H1 (cell line): ENCODE measurements at regions not wholly inside any gene's neighbourhood (a gene's known extent, or its start where the extent isn't known, plus 50 kb on each side); places are given as distances from the start of the nearest gene placed in this dataset.
A peak's percentile ranks its signal among the peaks of the same experiment; 100 is the strongest.

Source experiments
- CTCF ChIA-PET: fragments of 300-600 bp; sonication (Branson Sonifier 250); formaldehyde crosslinking; loops from one replicate; lab custom pipeline; 2021; ENCODE audit not compliant: partially characterized antibody; lab: Charles Lee
- POLR2A ChIA-PET: fragments of 300-600 bp; sonication (Branson Sonifier 250); formaldehyde crosslinking; loops from one replicate; lab custom pipeline; 2021; ENCODE audit warnings: inconsistent platforms; ENCODE audit not compliant: partially characterized antibody; lab: Charles Lee
- DNase-seq, 2 experiments: peaks; one replicate each; pipeline versions ENCODE4 v3.0.0 to v3.0.0-alpha.2; 2010 to 2022; ENCODE audit warnings: low spot score in 2 of 2, low read depth in 1 of 2, mixed read lengths in 1 of 2
- FAIRE-seq: peaks from 2 replicates; lab custom pipeline; 2011; peaks lifted over from hg19 to GRCh38; lab: Jason Lieb, UNC
- H2AFZ ChIP-seq: 2 replicates; pipeline ENCODE4 v1.8.1; 2012; ENCODE audit warnings: low read length, inconsistent platforms
- H2AK5ac ChIP-seq: 2 replicates; pipeline ENCODE4 v1.6.1; 2013; ENCODE audit warnings: low read depth, low read length
- H2BK120ac ChIP-seq: replicated peaks from 2 replicates; pipeline ENCODE3; 2013; ENCODE audit warnings: low read depth, low read length, inconsistent platforms
- H2BK12ac ChIP-seq: 2 replicates; pipeline ENCODE4 v1.6.1; 2013; ENCODE audit warnings: low read depth, low read length
- H2BK15ac ChIP-seq: 2 replicates; pipeline ENCODE4 v1.6.1; 2013; ENCODE audit warnings: low read length
- H2BK20ac ChIP-seq: 2 replicates; pipeline ENCODE4 v1.6.1; 2013; ENCODE audit warnings: low read length
- H2BK5ac ChIP-seq: 2 replicates; pipeline ENCODE4 v1.6.1; 2013; ENCODE audit warnings: low read depth, low read length
- H3K14ac ChIP-seq: 2 replicates; pipeline ENCODE4 v1.6.1; 2013; ENCODE audit warnings: inconsistent platforms; ENCODE audit not compliant: insufficient read length
- H3K18ac ChIP-seq: 2 replicates; pipeline ENCODE4 v1.6.1; 2013; ENCODE audit warnings: low read length; ENCODE audit errors: extremely low read depth
- H3K23ac ChIP-seq: 2 replicates; pipeline ENCODE4 v1.6.1; 2013; ENCODE audit warnings: inconsistent platforms; ENCODE audit not compliant: insufficient read length
- H3K23me2 ChIP-seq: 2 replicates; pipeline ENCODE4 v1.6.1; 2013; ENCODE audit warnings: low read depth, low read length
- H3K27ac ChIP-seq: 2 replicates; pipeline ENCODE4 v1.6.1; 2011; ENCODE audit warnings: low read depth, low read length, inconsistent platforms
- H3K27me3 ChIP-seq, 4 experiments: replicated peaks in 1 of 4; 1 replicate in 1 of 4; 2 replicates in 3 of 4; pipeline versions ENCODE4 v1.6.1 to v1.8.1; 2011 to 2013; ENCODE audit warnings: low read length in 3 of 4, mild to moderate bottlenecking in 3 of 4, inconsistent platforms in 2 of 4, mixed read lengths in 2 of 4, moderate library complexity in 1 of 4; ENCODE audit not compliant: control insufficient read depth in 3 of 4, insufficient read depth in 3 of 4; ENCODE audit errors: extremely low read depth in 1 of 4
- H3K36me3 ChIP-seq, 4 experiments: 2 replicates each; pipeline versions ENCODE4 v1.6.1 to v1.8.1; 2011 to 2013; ENCODE audit warnings: mild to moderate bottlenecking in 4 of 4, low read length in 3 of 4, moderate library complexity in 2 of 4, control low read depth in 1 of 4, inconsistent platforms in 1 of 4; ENCODE audit not compliant: insufficient read depth in 4 of 4, control insufficient read depth in 2 of 4
- H3K4ac ChIP-seq: replicated peaks from 2 replicates; pipeline ENCODE3; 2013; ENCODE audit warnings: low read length, low read depth, mixed read lengths, inconsistent platforms; ENCODE audit not compliant: insufficient read length
- H3K4me1 ChIP-seq, 4 experiments: replicated peaks in 1 of 4; 1 replicate in 1 of 4; 2 replicates in 3 of 4; pipeline versions ENCODE4 v1.6.1 to v1.8.1; 2011 to 2013; ENCODE audit warnings: low read length in 3 of 4, inconsistent platforms in 2 of 4, mixed read lengths in 1 of 4; ENCODE audit not compliant: insufficient read depth in 4 of 4, control insufficient read depth in 3 of 4
- H3K4me2 ChIP-seq, 2 experiments: 2 replicates each; pipeline versions ENCODE4 v1.6.1 to v1.8.1; 2011 to 2013; ENCODE audit warnings: low read depth in 2 of 2, low read length in 2 of 2, control low read depth in 1 of 2, inconsistent platforms in 1 of 2, mild to moderate bottlenecking in 1 of 2; ENCODE audit not compliant: insufficient read depth in 1 of 2
- H3K4me3 ChIP-seq, 4 experiments: fragments of 200-600, 300-600 bp in 1 of 4; sonication (generic), shearing (Covaris generic), sonication (Bioruptor Twin) in 1 of 4; 2 replicates each; pipeline versions ENCODE4 v1.5.1 to v1.8.1; 2011 to 2016; ENCODE audit warnings: low read length in 4 of 4, low read depth in 3 of 4, control low read depth in 2 of 4, inconsistent platforms in 2 of 4, mild to moderate bottlenecking in 2 of 4, mixed read lengths in 1 of 4, moderate library complexity in 1 of 4; ENCODE audit not compliant: insufficient read depth in 2 of 4; ENCODE audit errors: extremely low read depth in 1 of 4
- H3K56ac ChIP-seq: replicated peaks from 2 replicates; pipeline ENCODE3; 2013; ENCODE audit warnings: low read depth, mild to moderate bottlenecking, mixed read lengths, low read length, inconsistent platforms; ENCODE audit not compliant: insufficient read length
- H3K79me1 ChIP-seq: 2 replicates; pipeline ENCODE4 v1.6.1; 2013; ENCODE audit warnings: low read depth, low read length, control low read depth
- H3K79me2 ChIP-seq, 2 experiments: 2 replicates each; pipeline versions ENCODE4 v1.6.1 to v1.8.1; 2012 to 2013; ENCODE audit warnings: low read length in 2 of 2, mild to moderate bottlenecking in 2 of 2, inconsistent platforms in 1 of 2; ENCODE audit not compliant: insufficient read depth in 2 of 2, control insufficient read depth in 1 of 2
- H3K9ac ChIP-seq, 4 experiments: replicated peaks in 1 of 4; 1 replicate in 1 of 4; 2 replicates in 3 of 4; pipeline versions ENCODE4 v1.6.1 to v1.8.1; 2011 to 2013; ENCODE audit warnings: low read depth in 3 of 4, low read length in 3 of 4, control low read depth in 2 of 4, mild to moderate bottlenecking in 2 of 4, moderate library complexity in 2 of 4, inconsistent platforms in 1 of 4; ENCODE audit errors: extremely low read depth in 1 of 4
- H3K9me3 ChIP-seq, 2 experiments: 2 replicates each; pipeline versions ENCODE4 v1.6.1 to v1.8.1; 2012 to 2013; ENCODE audit warnings: mild to moderate bottlenecking in 2 of 2, moderate library complexity in 2 of 2, control low read depth in 1 of 2, inconsistent platforms in 1 of 2, low read depth in 1 of 2, low read length in 1 of 2, mixed read lengths in 1 of 2; ENCODE audit not compliant: insufficient read depth in 2 of 2
- H4K20me1 ChIP-seq, 2 experiments: replicated peaks in 1 of 2; 2 replicates each; pipeline versions ENCODE3 to v1.8.1; 2011 to 2013; ENCODE audit warnings: inconsistent platforms in 2 of 2, low read length in 2 of 2, mild to moderate bottlenecking in 1 of 2; ENCODE audit not compliant: insufficient read depth in 2 of 2, control insufficient read depth in 1 of 2
- H4K5ac ChIP-seq: 2 replicates; pipeline ENCODE4 v1.6.1; 2013; ENCODE audit warnings: low read length, low read depth, mixed read lengths, inconsistent platforms; ENCODE audit not compliant: insufficient read length
- H4K8ac ChIP-seq: 2 replicates; pipeline ENCODE4 v1.8.0; 2013; ENCODE audit warnings: mild to moderate bottlenecking, moderate library complexity, low read length, inconsistent platforms; ENCODE audit not compliant: insufficient read depth; ENCODE audit errors: extremely low read depth
- H4K91ac ChIP-seq: replicated peaks from 2 replicates; pipeline ENCODE3; 2013; ENCODE audit warnings: low read length, mixed read lengths, inconsistent platforms; ENCODE audit not compliant: insufficient read length
- EGR1 ChIP-seq: IDR thresholded peaks from 2 replicates; pipeline ENCODE4 v1.6.1; 2011; ENCODE audit warnings: low read depth, low read length, borderline replicate concordance
- FOSL1 ChIP-seq: IDR thresholded peaks from 2 replicates; pipeline ENCODE4 v1.6.1; 2011; ENCODE audit warnings: mild to moderate bottlenecking, low read depth, low read length, moderate library complexity; ENCODE audit not compliant: insufficient read depth
- GABPA ChIP-seq: IDR thresholded peaks from 2 replicates; pipeline ENCODE4 v1.6.1; 2011; ENCODE audit warnings: mild to moderate bottlenecking, low read length, moderate library complexity, borderline replicate concordance; ENCODE audit not compliant: insufficient read depth
- HDAC2 ChIP-seq, 2 experiments: fragments of 300-600 bp in 1 of 2; sonication (generic) in 1 of 2; IDR thresholded peaks; 2 replicates each; pipeline ENCODE4 v1.6.1; 2011 to 2012; ENCODE audit warnings: low read depth in 2 of 2, low read length in 2 of 2, mild to moderate bottlenecking in 2 of 2, moderate library complexity in 2 of 2, borderline replicate concordance in 1 of 2, inconsistent platforms in 1 of 2
- JUND ChIP-seq: IDR thresholded peaks from 2 replicates; pipeline ENCODE4 v1.6.1; 2011; ENCODE audit warnings: mild to moderate bottlenecking, improper control_type of control experiment, low read length
- RXRA ChIP-seq: IDR thresholded peaks from 2 replicates; pipeline ENCODE4 v1.6.1; 2011; ENCODE audit warnings: low read depth, mild to moderate bottlenecking, low read length, moderate library complexity; ENCODE audit not compliant: insufficient read depth
- SIX5 ChIP-seq: IDR thresholded peaks from 2 replicates; pipeline ENCODE4 v1.6.1; 2011; ENCODE audit warnings: mild to moderate bottlenecking, low read depth, low read length
- SP1 ChIP-seq: IDR thresholded peaks from 2 replicates; pipeline ENCODE4 v1.6.1; 2011; ENCODE audit warnings: low read depth, low read length
- TAF1 ChIP-seq: IDR thresholded peaks from 2 replicates; pipeline ENCODE4 v1.6.1; 2011; ENCODE audit warnings: mild to moderate bottlenecking, low read depth, low read length
- whole genome bisulfite sequencing, 2 experiments: shearing (Covaris generic) in 1 of 2; methylation state at CpG; one replicate each; pipeline versions ENCODE4 v1.1.6 to v1.1.7; 2013 to 2015; ENCODE audit warnings: low lambda C conversion rate in 2 of 2, mixed read lengths in 2 of 2, inconsistent platforms in 1 of 2, low coverage in 1 of 2, missing lambda C conversion rate in 1 of 2; ENCODE audit not compliant: insufficient replicate concordance in 2 of 2, insufficient coverage in 1 of 2, insufficient read length in 1 of 2; ENCODE audit errors: extremely low coverage in 1 of 2, missing lambda C conversion rate in 1 of 2; 5-methylcytosine and 5-hydroxymethylcytosine counted together
- TF ChIP-seq, protein P1 (sequence below): IDR thresholded peaks from 2 replicates; pipeline ENCODE4 v1.6.1; 2012; ENCODE audit warnings: inconsistent platforms
- TF ChIP-seq, protein P2 (sequence below): IDR thresholded peaks from 2 replicates; pipeline ENCODE4 v1.6.1; 2012; ENCODE audit warnings: inconsistent platforms

DNA sequence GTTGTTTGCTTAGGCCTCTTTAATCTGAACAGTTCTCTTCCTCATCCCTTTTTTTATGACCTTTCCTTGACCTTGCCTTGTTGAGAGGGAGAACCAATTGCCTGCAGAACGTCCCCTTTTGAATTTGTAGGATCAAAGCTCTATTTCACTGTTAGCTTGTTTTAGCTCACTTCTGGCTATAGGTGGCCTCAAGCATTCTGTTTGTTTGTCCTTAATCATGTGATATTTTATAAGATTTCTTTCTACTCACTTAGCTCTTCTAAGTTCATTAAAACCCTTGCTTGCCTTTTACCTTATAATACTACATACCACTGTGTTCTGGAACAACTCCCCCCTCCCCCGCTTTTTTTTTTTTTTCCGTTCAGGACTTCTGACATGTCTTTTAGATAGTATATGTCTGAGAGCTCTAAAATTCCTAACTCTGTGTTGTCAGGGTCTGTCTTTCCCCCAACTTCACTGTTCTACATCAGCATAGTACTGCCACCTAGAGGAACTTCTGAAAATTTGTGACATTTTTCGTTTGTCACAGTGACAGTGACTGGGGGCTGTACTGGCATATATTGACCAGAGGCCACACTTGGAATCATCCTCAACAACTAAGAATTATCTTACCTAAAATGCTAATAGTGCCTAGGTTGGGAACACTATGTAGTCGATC lies 128.5 kb downstream of the LARP7 start:
- H3K36me3 ChIP-seq: no peaks in the 10 kb centered on the region; a peak in 2 of 8 replicates
- FAIRE-seq (peak; percentile 74), DNase-seq (peak in 1 of 2 experiments; percentile 9)
- H2BK15ac ChIP-seq: no peak overlapping the region
- H2BK120ac ChIP-seq: no peak overlapping the region
- peak overlapping the region; percentile 41 for H4K5ac ChIP-seq
- no peak overlapping the region for H2AFZ ChIP-seq
- CTCF ChIA-PET: interaction anchor here (0.6 to 8.2 kb wide), 90 partner anchors 10 to 464 kb away, joined by 3 to 100 read pairs (median 5); partner anchors contain the start of genes LARP7 and ZGRF1
- H3K4ac ChIP-seq: no peak overlapping the region
- 20% methylated on average over 4 of the region's 5 CpGs; no CpG with 5 or more reads in 1 of the 2 experiments for WGBS, 2 experiments
- H3K14ac ChIP-seq: no peak overlapping the region
- no peak overlapping the region for H3K56ac ChIP-seq
- H4K8ac ChIP-seq: no peak overlapping the region
- no peaks in the 10 kb centered on the region for H3K27me3 ChIP-seq
- H3K4me3 ChIP-seq: peak overlapping the region in 1 of 4 experiments; percentile 42; a peak in 2 of 8 replicates
- peaks cover 0 to 2% of the 10 kb centered on the region in 2 experiments for H4K20me1 ChIP-seq
- no peak overlapping the region for H2BK20ac ChIP-seq
- no peak overlapping the region for H3K27ac ChIP-seq
- H3K9ac ChIP-seq: no peak overlapping the region
- H3K18ac ChIP-seq: no peak overlapping the region
- H4K91ac ChIP-seq: no peak overlapping the region
- peaks cover 0 to 38% of the 10 kb centered on the region in 2 experiments; a peak in 2 of 4 replicates for H3K79me2 ChIP-seq
- H2BK12ac ChIP-seq: no peak overlapping the region
- no peak overlapping the region for H3K23ac ChIP-seq
- H3K4me2 ChIP-seq: peak overlapping the region; percentile 2 to 36; a peak in 2 of 4 replicates
- no peak overlapping the region for H2BK5ac ChIP-seq
- POLR2A ChIA-PET: interaction anchor here (0.7 to 11.5 kb wide), 12 partner anchors 14 to 131 kb away, joined by 3 to 612 read pairs (median 6); no protein-coding TSS in a partner anchor
- peaks cover 2% of the 10 kb centered on the region; the same call in 1 of the 2 replicates for H3K79me1 ChIP-seq
- no peaks in the 10 kb centered on the region for H3K9me3 ChIP-seq
- H3K4me1 ChIP-seq: peaks cover 0 to 5% (median 3%) of the 10 kb centered on the region in 4 experiments; a peak in 3 of 7 replicates
- H3K23me2 ChIP-seq: no peaks in the 10 kb centered on the region
- no peak overlapping the region for H2AK5ac ChIP-seq
- TF ChIP-seq JUND (no peak), TAF1 (no peak), GABPA (no peak), EGR1 (no peak), HDAC2 (IDR thresholded peaks at IDR 0.05; ENCODE audit: borderline replicate concordance in 1 of 2, low read depth in 2 of 2, low read length in 2 of 2) (0 out of 4 replicates have a peak, but pooled peaks of 1 of the 2 experiments have one; percentile 8), SP1 (0 out of 2 replicates have a peak, but pooled peaks have one; percentile 15), FOSL1 (no peak), SIX5 (no peak), RXRA (no peak)
- TF ChIP-seq, protein P1, sequence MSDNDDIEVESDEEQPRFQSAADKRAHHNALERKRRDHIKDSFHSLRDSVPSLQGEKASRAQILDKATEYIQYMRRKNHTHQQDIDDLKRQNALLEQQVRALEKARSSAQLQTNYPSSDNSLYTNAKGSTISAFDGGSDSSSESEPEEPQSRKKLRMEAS: no peak
- TF ChIP-seq, protein P2, sequence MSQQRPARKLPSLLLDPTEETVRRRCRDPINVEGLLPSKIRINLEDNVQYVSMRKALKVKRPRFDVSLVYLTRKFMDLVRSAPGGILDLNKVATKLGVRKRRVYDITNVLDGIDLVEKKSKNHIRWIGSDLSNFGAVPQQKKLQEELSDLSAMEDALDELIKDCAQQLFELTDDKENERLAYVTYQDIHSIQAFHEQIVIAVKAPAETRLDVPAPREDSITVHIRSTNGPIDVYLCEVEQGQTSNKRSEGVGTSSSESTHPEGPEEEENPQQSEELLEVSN: no peak
